GM12801 (cell line): ENCODE measurements at regions not wholly inside any gene's neighbourhood (a gene's known extent, or its start where the extent isn't known, plus 50 kb on each side); places are given as distances from the start of the nearest gene placed in this dataset.

Source experiments
- TF ChIP-seq, protein P1 (sequence below): IDR thresholded peaks from one replicate; pipeline ENCODE4 v1.5.1; 2011; ENCODE audit warnings: control low read depth; ENCODE audit not compliant: insufficient read length; ENCODE audit errors: extremely low read depth

DNA sequence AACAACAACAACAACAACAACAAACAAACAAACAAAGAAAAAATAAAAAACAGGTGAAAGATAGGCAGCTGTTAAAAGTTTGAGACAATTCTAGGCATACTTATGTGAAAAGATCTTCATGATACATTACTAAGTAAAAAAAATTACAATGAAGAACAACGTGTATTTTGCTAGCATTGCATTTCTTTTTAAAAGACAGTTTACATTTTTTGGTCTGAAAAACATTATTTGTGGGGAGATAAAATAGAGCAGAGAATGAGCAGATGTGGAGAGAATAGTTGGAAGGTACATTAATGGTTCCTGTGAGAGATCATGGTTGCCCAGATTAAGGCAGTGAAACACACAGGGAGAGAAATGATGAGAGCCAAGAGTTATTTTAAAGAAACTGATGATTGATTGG, 210.2 kb upstream of the MKLN1 start:
- TF ChIP-seq, protein P1, sequence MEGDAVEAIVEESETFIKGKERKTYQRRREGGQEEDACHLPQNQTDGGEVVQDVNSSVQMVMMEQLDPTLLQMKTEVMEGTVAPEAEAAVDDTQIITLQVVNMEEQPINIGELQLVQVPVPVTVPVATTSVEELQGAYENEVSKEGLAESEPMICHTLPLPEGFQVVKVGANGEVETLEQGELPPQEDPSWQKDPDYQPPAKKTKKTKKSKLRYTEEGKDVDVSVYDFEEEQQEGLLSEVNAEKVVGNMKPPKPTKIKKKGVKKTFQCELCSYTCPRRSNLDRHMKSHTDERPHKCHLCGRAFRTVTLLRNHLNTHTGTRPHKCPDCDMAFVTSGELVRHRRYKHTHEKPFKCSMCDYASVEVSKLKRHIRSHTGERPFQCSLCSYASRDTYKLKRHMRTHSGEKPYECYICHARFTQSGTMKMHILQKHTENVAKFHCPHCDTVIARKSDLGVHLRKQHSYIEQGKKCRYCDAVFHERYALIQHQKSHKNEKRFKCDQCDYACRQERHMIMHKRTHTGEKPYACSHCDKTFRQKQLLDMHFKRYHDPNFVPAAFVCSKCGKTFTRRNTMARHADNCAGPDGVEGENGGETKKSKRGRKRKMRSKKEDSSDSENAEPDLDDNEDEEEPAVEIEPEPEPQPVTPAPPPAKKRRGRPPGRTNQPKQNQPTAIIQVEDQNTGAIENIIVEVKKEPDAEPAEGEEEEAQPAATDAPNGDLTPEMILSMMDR, result no peak

- TF ChIP-seq, protein P1, result no peak
Measured at GRCh38 chr7:131119381-131119780, 208.3 kb upstream of the MKLN1 start.

DNA sequence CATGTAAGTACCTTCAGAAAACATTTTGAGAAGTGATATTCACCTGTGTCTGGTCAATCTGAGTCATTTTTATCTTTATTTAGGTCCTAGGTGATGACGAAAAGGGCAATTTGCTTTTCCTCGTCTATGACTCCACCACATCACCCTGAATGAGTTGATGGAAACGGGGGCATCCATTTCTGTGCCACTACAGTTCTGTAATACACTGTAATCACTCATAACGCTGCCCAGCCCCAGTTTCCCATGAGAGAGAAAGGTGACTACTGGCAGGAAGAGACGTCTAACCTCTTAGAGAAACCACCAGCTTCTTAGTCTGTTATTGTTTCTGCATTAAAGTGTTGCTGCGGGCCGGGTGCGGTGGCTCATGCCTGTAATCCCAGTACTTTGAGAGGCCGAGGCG, 205.3 kb upstream of the MKLN1 start:
- TF ChIP-seq, protein P1, result no peak

GRCh38 chr7:131124001-131124629, 203.6 kb upstream of the MKLN1 start:
- TF ChIP-seq, protein P1, result no peak

DNA sequence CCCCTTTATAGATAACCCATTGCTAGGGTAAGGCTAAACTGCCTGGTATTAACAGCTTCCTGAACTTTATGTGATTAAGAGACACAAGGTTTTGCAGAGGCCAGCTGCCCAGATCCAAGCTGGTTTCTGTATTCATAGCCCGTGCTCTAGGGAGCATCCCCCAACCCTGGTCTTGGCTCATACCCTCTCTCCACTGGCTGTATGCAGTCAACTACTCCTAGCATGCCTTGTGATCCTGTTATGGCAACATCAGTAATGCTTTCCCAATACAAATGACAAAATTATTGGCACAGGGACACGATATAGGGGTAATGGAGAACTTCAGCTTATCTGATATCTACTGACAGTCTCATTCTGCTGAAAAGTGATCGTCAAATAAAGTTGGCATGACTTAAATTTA, 202.8 kb upstream of the MKLN1 start:
- TF ChIP-seq, protein P1, result no peak

DNA sequence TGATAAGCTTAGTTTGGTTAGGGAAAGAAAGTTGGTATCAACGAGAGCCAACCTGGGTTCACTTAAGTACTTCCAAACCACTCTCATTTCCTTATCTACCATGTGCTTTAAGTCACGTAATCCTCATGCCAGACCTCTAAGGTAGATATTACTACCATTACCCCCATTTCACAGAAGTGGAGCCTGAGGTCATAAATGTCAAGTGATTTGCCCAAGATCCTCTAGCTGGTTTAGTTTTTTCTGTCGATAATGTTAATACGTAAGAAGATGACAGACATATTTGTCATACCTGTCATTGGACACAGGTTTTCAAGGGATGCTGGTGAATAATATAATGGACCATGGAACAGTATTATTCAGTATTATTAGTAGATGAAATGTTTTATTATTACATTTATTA, 197.4 kb upstream of the MKLN1 start:
- TF ChIP-seq, protein P1, result no peak

DNA sequence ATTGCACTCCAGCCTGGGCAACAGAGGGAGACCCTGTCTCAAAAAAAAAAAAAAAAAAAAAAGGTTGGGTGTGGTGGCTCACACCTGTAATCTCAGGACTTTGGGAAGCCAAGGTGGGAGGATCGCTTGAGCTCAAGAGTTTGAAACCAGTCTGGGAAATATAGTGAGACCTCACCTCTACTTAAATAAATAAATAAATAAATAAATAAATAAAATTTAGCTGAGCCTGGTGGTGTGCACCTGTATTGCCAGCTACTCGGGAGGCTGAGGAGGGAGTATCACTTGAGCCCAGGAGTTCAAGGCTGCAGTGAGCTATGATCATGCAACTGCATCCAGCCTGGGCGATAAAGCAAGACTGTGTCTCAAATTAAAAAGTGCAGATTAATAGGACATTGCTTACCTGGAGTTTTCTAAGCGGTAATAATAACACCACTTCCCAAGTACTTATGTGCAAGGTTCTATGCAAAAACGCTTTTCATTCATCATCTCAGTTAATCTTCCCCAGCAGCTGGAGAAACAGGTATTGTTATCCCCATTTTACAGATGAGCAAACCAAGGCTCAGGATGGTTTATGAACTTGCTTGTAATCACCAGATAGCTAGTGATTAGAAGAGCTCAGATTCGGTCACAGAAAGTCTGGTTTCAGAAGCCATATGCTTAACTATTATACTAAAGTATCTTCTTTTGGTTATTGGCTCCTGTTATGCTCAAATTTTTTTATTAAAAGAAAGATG, 196.5 kb upstream of the MKLN1 start:
- TF ChIP-seq, protein P1, result no peak
